Psoas muscle (tissue), 7 donors: ENCODE measurements at regions not wholly inside any gene's neighbourhood (a gene's known extent, or its start where the extent isn't known, plus 50 kb on each side); places are given as distances from the start of the nearest gene placed in this dataset.

Experiments used
- ATAC-seq, 4 donors: fragments of 200-7000 bp; cut with Tn5 transposase; one replicate each; pipeline ENCODE4 v1.9.1; 2020; ENCODE audit warnings: moderate library complexity in 3 of 4, mild to moderate bottlenecking in 2 of 4
- DNase-seq, 2 donors: peaks; one replicate each; pipeline ENCODE4 v3.0.0-alpha.2; 2020
- H3K27ac ChIP-seq: fragments of 200-600 bp; one replicate; pipeline ENCODE4 v1.8.0; 2022
- H3K27me3 ChIP-seq, 3 donors: fragments of 200-600 bp in 1 of 3; one replicate each; pipeline versions ENCODE4 v1.6.1 to v1.8.0; 2013 to 2022; ENCODE audit warnings: low read length in 2 of 3, mild to moderate bottlenecking in 2 of 3, moderate library complexity in 1 of 3; ENCODE audit not compliant: insufficient read depth in 3 of 3
- H3K36me3 ChIP-seq, 2 donors: fragments of 200-600 bp in 1 of 2; one replicate each; pipeline versions ENCODE4 v1.6.1 to v1.8.0; 2013 to 2022; ENCODE audit warnings: low read depth in 1 of 2, mild to moderate bottlenecking in 1 of 2, moderate library complexity in 1 of 2; ENCODE audit not compliant: insufficient read depth in 1 of 2
- H3K4me1 ChIP-seq: fragments of 200-600 bp; one replicate; pipeline ENCODE4 v1.8.0; 2022
- H3K4me3 ChIP-seq: fragments of 200-600 bp; one replicate; pipeline ENCODE4 v1.8.0; 2022; ENCODE audit warnings: mild to moderate bottlenecking
- H3K9me3 ChIP-seq: fragments of 200-600 bp; one replicate; pipeline ENCODE4 v1.8.0; 2022
- WGBS, 3 donors: extraction: QIAGEN DNeasy Blood & Tissue Kit; methylation state at CpG; one replicate each; pipeline versions ENCODE4 v1.1.6 to v1.1.7; 2013; 5-methylcytosine and 5-hydroxymethylcytosine counted together
- intact Hi-C, 2 donors: fragments of 100-400 bp; cut with DNase I; formaldehyde crosslinking; loops; one replicate each; pipeline versions ENCODE4 v1.11.0 to v1.14.2; 2022
- TF ChIP-seq, protein P1 (sequence below): fragments of 200-600 bp; IDR thresholded peaks from one replicate; pipeline ENCODE4 v1.8.0; 2022; ENCODE audit warnings: antibody characterized with exemption
- donor health status: healthy with polysubstance abuse.
- donor health status: DM: no; HTN: no; CAD: no; lungs with moderate emphysema.
- donor health status: Bipolar disorder and iron deficiency.
- donor health status: healthy.
- donor health status: DM: yes; HTN: yes; CAD: no.
- donor health status: DM: no; HTN: no; CAD: no.
- donor health status: DM: yes; HTN: yes; CAD: no.

DNA sequence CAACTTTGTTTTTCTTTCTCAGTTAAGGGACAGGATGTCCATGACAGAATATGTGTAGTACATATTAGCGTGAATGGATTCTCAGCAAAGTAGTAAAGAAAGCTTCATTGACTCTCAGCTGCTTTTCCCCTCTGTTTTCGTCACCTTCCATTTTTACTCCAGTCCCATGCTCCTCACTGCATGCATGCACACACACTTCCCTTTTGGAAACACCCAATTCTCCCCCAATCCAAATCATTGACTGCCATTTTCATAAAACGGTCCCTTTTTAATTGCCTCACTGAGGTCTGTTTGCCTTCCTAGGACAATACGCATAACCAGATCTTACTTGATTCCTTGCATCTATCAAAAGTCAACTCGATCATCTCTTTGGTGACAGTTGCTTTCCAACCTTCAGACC is 287.5 kb upstream of the PARD3B start:
- TF ChIP-seq, protein P1, sequence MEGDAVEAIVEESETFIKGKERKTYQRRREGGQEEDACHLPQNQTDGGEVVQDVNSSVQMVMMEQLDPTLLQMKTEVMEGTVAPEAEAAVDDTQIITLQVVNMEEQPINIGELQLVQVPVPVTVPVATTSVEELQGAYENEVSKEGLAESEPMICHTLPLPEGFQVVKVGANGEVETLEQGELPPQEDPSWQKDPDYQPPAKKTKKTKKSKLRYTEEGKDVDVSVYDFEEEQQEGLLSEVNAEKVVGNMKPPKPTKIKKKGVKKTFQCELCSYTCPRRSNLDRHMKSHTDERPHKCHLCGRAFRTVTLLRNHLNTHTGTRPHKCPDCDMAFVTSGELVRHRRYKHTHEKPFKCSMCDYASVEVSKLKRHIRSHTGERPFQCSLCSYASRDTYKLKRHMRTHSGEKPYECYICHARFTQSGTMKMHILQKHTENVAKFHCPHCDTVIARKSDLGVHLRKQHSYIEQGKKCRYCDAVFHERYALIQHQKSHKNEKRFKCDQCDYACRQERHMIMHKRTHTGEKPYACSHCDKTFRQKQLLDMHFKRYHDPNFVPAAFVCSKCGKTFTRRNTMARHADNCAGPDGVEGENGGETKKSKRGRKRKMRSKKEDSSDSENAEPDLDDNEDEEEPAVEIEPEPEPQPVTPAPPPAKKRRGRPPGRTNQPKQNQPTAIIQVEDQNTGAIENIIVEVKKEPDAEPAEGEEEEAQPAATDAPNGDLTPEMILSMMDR: no peak
- H3K4me1 ChIP-seq: no peaks in the 10 kb centered on the region
- intact Hi-C loops: loop anchor here in 1 of 2 donors (5.0 kb wide), 1 partner anchor 435 kb away; no protein-coding TSS in a partner anchor
- H3K36me3 ChIP-seq: no peaks in the 10 kb centered on the region
- no peak overlapping the region for H3K4me3 ChIP-seq
- DNase-seq (no peak), ATAC-seq (no peak)
- no peaks in the 10 kb centered on the region for H3K9me3 ChIP-seq
- H3K27me3 ChIP-seq: no peaks in the 10 kb centered on the region
- WGBS, 3 donors: 96 to 98% (median 97%) methylated on average over 5 of the region's 5 CpGs
- H3K27ac ChIP-seq: no peak overlapping the region

DNA sequence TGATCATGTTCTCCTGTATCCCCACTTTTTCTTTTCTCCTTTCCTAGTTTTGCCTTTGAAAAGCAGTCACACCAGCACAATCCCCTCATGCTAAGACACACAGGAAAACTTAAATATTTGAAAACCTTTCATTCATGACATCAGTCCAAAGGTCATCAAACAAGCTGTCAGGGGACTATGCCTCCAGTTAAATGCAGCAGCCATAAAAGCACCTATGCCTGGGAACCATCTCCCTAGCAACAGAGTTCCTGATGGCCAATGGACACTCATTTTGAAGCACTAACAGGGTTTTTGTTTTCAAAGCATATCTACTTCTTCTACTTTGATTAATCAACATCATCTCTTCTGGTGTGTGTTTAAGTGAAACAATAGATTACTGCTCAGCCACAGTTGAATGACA is 286.4 kb upstream of the PARD3B start:
- DNase-seq (no peak), ATAC-seq (no peak)
- intact Hi-C loops: loop anchor here in 1 of 2 donors (5.0 kb wide), 1 partner anchor 433 kb away; no protein-coding TSS in a partner anchor

DNA sequence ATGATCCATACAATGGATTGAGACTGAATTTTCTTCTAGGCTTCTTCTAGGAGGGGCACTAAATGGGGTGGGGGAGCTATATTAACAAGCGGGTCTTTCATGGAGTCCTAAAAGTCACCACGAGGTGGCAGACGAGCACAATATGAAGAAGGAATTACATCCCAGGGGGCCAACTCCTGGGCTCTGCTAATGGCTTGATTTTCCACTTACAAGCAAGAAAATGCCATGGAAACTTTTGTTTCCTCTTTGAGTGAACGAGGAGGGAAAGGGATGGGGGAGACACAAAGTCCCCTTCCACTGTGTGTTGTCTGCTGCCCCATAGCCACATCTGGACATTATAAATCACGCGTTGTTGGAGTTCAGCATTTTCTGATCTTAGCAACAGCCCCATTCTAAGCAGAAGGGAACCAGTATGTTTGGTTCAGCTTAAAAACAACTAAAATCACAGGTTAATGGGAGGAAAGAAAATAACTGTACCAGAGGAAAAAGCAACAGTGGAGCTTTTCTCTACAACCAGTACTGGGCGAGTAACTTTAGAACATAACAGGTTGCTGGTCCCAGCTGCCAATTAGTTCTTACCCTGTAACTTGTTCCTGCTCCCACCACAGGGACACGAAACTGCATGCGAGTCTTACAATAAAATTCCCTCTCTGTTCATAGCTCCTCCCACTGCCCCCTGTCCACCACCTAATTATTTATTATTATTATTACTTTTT is 285.0 kb upstream of the PARD3B start:
- intact Hi-C loops: loop anchor here (5.0 kb wide), 1 partner anchor 1417 kb away; no protein-coding TSS in a partner anchor
- DNase-seq: peak; percentile 35 to 57
- TF ChIP-seq, protein P1: peak; percentile 79

More for the DNA sequence above, 286.4 kb upstream of the PARD3B start:
- Histone ChIP-seq H3K4me3 (no peak overlapping the region), H3K27me3 (no peaks in the 10 kb centered on the region), H3K36me3 (no peaks in the 10 kb centered on the region), H3K4me1 (no peaks in the 10 kb centered on the region), H3K27ac (no peak overlapping the region), H3K9me3 (no peaks in the 10 kb centered on the region)
- TF ChIP-seq, protein P1: no peak

DNA sequence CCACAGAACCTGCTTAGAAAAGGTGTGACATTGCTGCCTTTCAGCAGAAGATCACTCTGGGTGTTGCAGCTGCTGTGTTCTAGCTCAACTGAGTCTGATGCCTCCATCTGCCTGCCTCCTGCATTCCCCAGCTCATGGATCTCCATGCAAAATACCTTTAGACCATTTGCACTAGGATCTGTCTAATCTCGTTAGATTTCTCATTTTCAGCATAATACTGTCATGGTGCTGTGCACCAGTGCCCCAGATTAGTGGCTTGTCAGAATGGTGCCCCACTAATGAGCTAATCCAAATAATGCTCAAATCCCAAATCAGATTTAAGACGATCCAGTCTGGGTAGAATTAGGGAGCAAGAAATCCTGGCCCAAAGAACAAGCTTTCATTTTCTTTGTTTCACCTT is 284.4 kb upstream of the PARD3B start:
- Histone ChIP-seq H3K36me3 (no peaks in the 10 kb centered on the region), H3K27me3 (peaks cover 0 to 2% (median 0%) of the 10 kb centered on the region in 3 donors), H3K4me1 (no peaks in the 10 kb centered on the region), H3K4me3 (no peak overlapping the region), H3K27ac (no peak overlapping the region), H3K9me3 (no peaks in the 10 kb centered on the region)
- TF ChIP-seq, protein P1: no peak
- DNase-seq (no peak), ATAC-seq (no peak)
- intact Hi-C loops: loop anchor here (5.0 kb wide), 1 partner anchor 1416 kb away; no protein-coding TSS in a partner anchor
- 56 to 70% (median 60%) methylated on average over 2 of the region's 2 CpGs for WGBS, 3 donors

More for the DNA sequence above, 285.0 kb upstream of the PARD3B start:
- Histone ChIP-seq H3K27me3 (peaks cover 0 to 2% (median 0%) of the 10 kb centered on the region in 3 donors), H3K4me3 (no peak overlapping the region), H3K27ac (no peak overlapping the region), H3K9me3 (no peaks in the 10 kb centered on the region), H3K36me3 (no peaks in the 10 kb centered on the region), H3K4me1 (no peaks in the 10 kb centered on the region)
- peak; percentile 54 to 86 (median 64) for ATAC-seq
- WGBS, 3 donors: 15 to 22% (median 17%) methylated on average over 9 of the region's 9 CpGs
